SKM-1 treated with dmso at 0.1 percent for 144 hours (cell line): ENCODE measurements at regions not wholly inside any gene's neighbourhood (a gene's known extent, or its start where the extent isn't known, plus 50 kb on each side); places are given as distances from the start of the nearest gene placed in this dataset.
"Not testable (repeated sequence)": the region's sequence is repeated elsewhere in the genome, so short reads cannot be mapped to it uniquely, and the experiment has no call there.

Source experiments
- DNase-seq: peaks from one replicate; lab custom pipeline; 2025; ENCODE audit not compliant: unreplicated experiment; lab: John Stamatoyannopoulos, UW

- no peak for DNase-seq
These were observed 97.2 kb upstream of the ELMO1 start for GRCh38 chr7:37545619-37546534.

GRCh38 chr7:37546677-37547076 lies 98.0 kb upstream of the ELMO1 start:
- DNase-seq, result no peak

- DNase-seq, result no peak
These were observed 100.6 kb upstream of the ELMO1 start for GRCh38 chr7:37549076-37549931.

GRCh38 chr7:37550426-37550825 lies 101.8 kb upstream of the ELMO1 start:
- no peak for DNase-seq

DNA sequence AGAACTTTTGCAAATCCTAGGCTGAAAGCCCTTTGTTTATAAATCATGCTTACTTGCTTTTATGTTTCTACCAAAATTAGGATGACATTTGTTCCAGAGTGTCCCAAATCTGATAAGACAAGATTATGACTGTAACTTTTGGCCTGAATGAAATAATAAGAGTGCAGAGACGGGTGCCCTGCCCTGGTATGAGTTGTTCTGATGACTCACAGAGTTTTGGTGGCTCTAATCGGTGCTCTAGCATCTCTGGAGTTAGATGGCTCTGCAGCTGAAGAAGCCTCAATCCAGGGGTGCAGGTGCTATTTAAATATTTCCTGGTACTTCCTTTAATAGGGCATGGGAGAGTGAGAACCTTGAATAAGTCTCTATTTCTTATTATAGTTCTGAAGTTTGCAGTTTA lies 102.2 kb upstream of the ELMO1 start:
- no peak for DNase-seq

DNA sequence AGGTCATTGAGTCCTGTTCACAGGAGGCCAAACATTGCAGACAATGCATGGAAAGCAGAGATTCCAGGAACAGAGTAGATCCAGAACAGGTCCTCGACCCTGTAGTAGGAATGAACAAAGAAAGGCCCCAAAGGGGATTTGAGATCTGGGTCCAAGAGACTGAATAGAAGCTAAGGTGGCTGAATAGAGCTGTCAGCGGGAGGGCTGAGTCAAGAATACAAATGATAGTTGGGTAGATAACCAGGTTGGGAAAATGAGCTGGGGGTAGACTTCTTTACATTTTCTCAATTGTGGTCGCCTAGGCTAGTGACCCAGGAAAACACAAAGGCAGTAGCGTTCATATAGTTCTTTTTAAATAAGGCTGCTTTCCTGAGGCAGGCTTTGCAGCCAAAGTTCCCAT lies 103.4 kb upstream of the ELMO1 start:
- no peak for DNase-seq

GRCh38 chr7:37552439-37552838 lies 103.8 kb upstream of the ELMO1 start:
- not testable (repeated sequence) for DNase-seq

- DNase-seq, result no peak
These were observed 106.9 kb upstream of the ELMO1 start for GRCh38 chr7:37555528-37555927.

- no peak for DNase-seq
These were observed 109.0 kb upstream of the ELMO1 start for GRCh38 chr7:37557571-37558209.

- DNase-seq, result no peak
These were observed 109.8 kb upstream of the ELMO1 start for GRCh38 chr7:37558320-37559096.

DNA sequence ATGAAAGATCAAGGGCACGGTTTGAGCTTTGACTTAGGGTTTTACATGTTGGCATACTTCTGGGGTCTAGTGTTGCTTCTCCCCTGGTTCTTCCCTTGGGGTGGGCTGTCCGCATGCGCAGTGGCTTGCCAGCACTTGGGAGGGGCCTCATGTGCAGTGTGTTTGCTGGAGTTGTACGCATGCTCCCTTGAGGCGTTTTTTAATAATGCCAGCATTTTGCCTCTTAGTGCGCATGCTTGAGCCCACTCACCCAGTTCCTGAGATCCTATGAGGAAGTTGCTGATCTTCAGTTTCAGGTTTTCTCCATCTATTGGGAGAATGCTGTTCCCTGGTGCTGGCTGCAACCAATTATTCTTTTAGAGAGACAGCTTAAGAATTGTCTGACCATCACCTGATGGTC lies 113.4 kb upstream of the GPR141 start:
- no peak for DNase-seq

DNA sequence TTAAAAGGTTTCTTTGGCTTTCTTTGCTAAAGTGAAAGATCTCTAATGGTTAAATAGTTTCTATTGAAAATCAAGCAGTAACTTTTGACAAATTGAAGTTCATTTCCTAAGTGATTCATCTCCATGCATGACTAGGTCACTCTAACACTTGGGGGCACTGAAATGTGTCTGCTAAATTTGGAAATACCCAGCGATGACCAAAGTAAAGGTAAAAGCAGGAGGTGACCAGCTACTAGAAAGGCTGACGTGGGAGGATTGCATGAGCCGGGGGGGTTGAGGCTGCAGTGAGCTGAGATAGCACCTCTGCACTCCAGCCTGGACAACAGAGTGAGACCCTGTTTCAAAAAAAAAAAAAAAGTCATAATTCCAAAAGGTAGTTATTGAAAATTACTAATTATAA lies 111.8 kb upstream of the GPR141 start:
- no peak for DNase-seq

DNA sequence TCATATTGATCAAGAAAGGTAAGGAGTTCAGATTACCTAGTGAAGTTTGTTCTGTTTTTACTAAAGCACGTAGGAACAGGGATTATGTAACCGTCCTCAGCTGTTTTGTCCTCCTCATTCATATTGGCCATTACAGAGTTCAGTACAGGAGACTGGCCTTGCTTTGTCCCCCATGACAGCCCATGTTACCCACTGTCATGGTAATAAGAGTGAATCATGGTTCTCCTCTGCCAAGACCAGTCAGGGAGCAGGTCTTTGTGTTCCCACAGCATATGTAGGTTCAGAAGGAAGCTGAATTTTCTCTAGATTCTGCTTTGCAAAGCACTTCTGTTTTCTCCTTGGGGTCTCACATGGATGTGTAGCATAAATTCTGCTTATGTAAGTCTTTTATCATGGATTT lies 106.2 kb upstream of the GPR141 start:
- DNase-seq, result peak; percentile 27

DNA sequence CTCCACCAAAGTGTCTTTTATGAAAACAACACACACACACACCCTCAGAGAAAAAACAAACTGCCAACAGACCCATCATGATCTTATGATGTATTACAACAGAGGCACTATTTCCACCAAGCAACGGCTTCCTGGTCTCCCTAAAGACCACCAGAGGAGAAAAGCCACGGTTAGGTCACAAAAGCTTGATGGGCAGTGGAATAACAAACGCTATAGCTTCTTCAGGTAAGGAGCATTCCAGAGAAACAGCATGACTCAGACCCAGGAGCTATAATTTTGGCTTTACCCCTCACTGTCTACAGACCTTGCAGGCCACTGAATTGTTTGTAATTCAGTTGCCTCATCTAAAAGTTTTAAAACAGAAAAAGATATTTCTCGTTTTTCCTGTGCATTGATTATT lies 105.7 kb upstream of the GPR141 start:
- no peak for DNase-seq

GRCh38 chr7:37578350-37578749 lies 105.2 kb upstream of the GPR141 start:
- DNase-seq, result no peak

DNA sequence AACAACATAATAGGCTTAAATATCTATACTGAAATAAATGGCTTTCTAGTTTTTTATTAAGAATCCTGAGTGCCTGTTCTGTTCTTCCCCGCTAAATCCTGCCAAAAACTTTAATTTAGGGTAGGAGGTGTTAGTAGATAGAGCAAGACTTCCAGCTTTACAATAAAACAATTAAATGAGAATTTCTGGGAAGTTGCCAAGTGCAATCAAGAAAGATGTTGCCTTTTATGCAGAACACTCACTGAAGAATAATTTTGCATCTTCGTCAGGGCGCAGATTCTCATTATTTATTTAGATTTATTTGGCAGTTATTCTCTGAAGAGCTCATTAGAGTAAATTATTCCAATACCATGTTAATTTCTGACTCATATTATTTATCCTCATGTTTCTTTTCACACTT lies 103.2 kb upstream of the GPR141 start:
- DNase-seq, result no peak

DNA sequence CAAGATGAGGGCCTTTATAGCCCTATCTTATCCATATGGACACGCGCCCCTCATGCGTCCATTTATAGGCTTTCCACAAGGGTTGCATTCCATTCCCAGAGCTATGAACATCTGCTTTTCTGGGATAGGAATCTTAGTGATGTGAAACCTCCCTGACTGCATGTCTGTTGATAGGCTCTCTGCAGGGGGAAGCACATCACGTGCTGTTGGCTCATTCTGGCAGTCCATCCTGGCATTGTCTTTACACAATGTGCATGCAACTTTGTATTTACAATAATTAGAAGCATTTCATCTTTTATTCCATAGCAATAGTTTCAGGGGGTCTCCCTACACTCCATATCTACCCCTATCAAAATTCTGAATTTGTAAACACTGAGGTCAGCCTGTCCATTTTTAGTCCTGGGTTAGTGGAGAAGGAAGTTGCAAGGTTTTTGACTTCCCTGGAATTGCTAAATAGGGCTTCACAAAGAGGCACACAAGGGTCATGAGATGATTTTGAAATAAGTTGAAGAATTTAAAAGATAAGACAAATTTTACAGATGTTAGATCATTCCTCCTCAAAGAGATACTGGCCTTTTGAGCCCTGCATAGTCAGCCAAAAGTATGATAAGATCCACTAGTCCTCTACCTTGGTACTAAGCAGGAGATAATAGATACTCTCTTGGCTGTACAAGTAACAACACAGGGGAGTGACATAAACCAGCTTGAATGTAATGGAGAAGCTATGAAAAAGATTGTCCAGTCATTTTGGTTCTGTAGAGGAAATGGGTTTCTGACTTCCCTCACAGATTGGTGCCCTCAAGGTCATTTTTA lies 98.7 kb upstream of the GPR141 start:
- peak; percentile 67 for DNase-seq

DNA sequence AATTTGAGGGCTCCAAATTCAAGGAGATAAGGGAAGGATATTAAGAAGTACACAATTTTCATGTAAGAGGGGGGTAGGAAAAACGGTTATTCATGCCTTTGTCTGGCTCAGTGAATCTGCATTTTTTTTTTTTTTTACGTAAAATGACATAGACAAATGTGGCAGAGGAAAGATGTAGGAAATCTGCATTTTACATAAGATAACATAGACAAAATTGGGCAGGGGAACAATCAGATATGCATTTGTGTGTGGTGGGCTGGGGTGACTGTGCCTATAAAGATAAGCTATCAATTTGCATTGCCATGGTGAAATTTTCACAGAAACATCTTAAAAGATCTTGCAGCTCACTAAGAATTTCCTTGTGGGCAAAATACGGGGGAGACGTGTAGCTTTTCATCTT lies 92.7 kb upstream of the GPR141 start:
- DNase-seq, result no peak

- no peak for DNase-seq
These were observed 91.2 kb upstream of the GPR141 start for GRCh38 chr7:37592366-37592765.

DNA sequence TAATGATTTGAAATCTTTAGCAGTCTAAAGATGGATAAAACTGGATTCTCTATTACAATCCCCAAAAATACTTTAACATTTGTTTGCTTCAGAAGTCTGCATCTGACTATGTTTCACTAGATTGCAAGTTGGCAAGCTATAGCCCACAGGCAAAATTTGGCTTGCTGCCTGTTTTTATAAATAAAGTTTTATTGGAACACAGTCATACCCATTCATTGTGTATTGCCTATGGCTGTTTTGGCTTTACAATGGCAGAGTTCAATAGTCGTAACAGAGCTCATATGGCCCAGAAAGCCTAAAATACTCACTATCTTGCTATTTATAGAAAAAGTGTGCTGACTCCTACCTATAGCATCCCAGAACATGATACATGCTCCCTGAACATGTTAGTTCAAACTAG lies 89.0 kb upstream of the GPR141 start:
- DNase-seq, result no peak
